Endothelial cell of umbilical vein (primary cell): ENCODE measurements at regions not wholly inside any gene's neighbourhood (a gene's known extent, or its start where the extent isn't known, plus 50 kb on each side); places are given as distances from the start of the nearest gene placed in this dataset.

Experiments used
- BruUV-seq: library from RNA; stranded (reverse); fragments of 400-500 nt; replicated peaks from 2 replicates; lab custom pipeline; 2021; lab: Mats Ljungman, UMichigan
- CTCF ChIA-PET: fragments of 300-600, 350-600 bp; sonication (Branson Sonifier 250); formaldehyde crosslinking; loops from one replicate; lab custom pipeline; 2021; ENCODE audit warnings: antibody characterized with exemption, inconsistent platforms; lab: Charles Lee
- POLR2A ChIA-PET: fragments of 300-600, 350-600 bp; sonication (Branson Sonifier 250); formaldehyde crosslinking; loops from one replicate; lab custom pipeline; 2021; ENCODE audit warnings: antibody characterized with exemption, inconsistent platforms; lab: Charles Lee
- DNase-seq: peaks from one replicate; pipeline ENCODE4 v3.0.0-alpha.2; 2011; ENCODE audit warnings: low read depth, low spot score
- FAIRE-seq: peaks from 2 replicates; lab custom pipeline; 2011; peaks lifted over from hg19 to GRCh38; lab: Jason Lieb, UNC
- H2AFZ ChIP-seq: 2 replicates; pipeline ENCODE4 v1.6.0; 2012; ENCODE audit warnings: low read depth, low read length, control low read depth, inconsistent platforms
- H3K27ac ChIP-seq: 2 replicates; pipeline ENCODE4 v1.5.1; 2011; ENCODE audit warnings: low read depth, mild to moderate bottlenecking, control low read depth, low read length, moderate library complexity; ENCODE audit not compliant: insufficient read depth
- H3K27me3 ChIP-seq, 2 experiments: 2 replicates each; pipeline versions ENCODE4 v1.6.0 to v1.6.1; 2011; ENCODE audit warnings: low read length in 2 of 2, mixed read lengths in 1 of 2; ENCODE audit not compliant: control insufficient read depth in 2 of 2, insufficient read depth in 2 of 2
- H3K36me3 ChIP-seq, 2 experiments: 2 replicates in 1 of 2; 3 replicates in 1 of 2; pipeline ENCODE4 v1.5.1; 2011; ENCODE audit warnings: low read length in 2 of 2, mild to moderate bottlenecking in 1 of 2, moderate library complexity in 1 of 2; ENCODE audit not compliant: control insufficient read depth in 2 of 2, insufficient read depth in 2 of 2; ENCODE audit errors: extremely low read depth in 1 of 2
- H3K4me1 ChIP-seq: 3 replicates; pipeline ENCODE4 v1.5.1; 2011; ENCODE audit warnings: mild to moderate bottlenecking, low read length; ENCODE audit not compliant: control insufficient read depth, insufficient read depth; ENCODE audit errors: extremely low read depth
- H3K4me2 ChIP-seq: 2 replicates; pipeline ENCODE4 v1.6.1; 2011; ENCODE audit warnings: low read length, control low read depth, mixed read lengths; ENCODE audit not compliant: insufficient read depth
- H3K4me3 ChIP-seq, 3 experiments: fragments of 200-600 bp in 1 of 3; sonication (generic), shearing (Covaris generic) in 1 of 3; replicated peaks in 1 of 3; 2 replicates each; pipeline ENCODE4 v1.5.1; 2011 to 2016; ENCODE audit warnings: control low read depth in 3 of 3, low read length in 3 of 3, mild to moderate bottlenecking in 2 of 3, inconsistent platforms in 1 of 3, low read depth in 1 of 3, moderate library complexity in 1 of 3; ENCODE audit not compliant: insufficient read depth in 1 of 3
- H3K79me2 ChIP-seq: 2 replicates; pipeline ENCODE4 v1.6.0; 2012; ENCODE audit warnings: low read length, inconsistent platforms; ENCODE audit not compliant: control insufficient read depth, insufficient read depth
- H3K9ac ChIP-seq: replicated peaks from 2 replicates; pipeline ENCODE3; 2011; ENCODE audit warnings: low read length, control low read depth; ENCODE audit not compliant: insufficient read depth; ENCODE audit errors: extremely low read depth
- H3K9me1 ChIP-seq: replicated peaks from 3 replicates; pipeline ENCODE4 v1.6.0; 2011; ENCODE audit warnings: mild to moderate bottlenecking, low read length; ENCODE audit not compliant: control insufficient read depth, insufficient read depth; ENCODE audit errors: extremely low read depth
- H3K9me3 ChIP-seq: replicated peaks from 2 replicates; pipeline ENCODE4 v1.5.1; 2012; ENCODE audit warnings: low read length, inconsistent platforms; ENCODE audit not compliant: control insufficient read depth, insufficient read depth
- H4K20me1 ChIP-seq: replicated peaks from 2 replicates; pipeline ENCODE3; 2011; ENCODE audit warnings: mild to moderate bottlenecking, low read length; ENCODE audit not compliant: control insufficient read depth, insufficient read depth; ENCODE audit errors: extremely low read depth
- EZH2 ChIP-seq: IDR thresholded peaks from 2 replicates; pipeline ENCODE4 v1.6.1; 2012; ENCODE audit warnings: borderline replicate concordance, low read depth, mild to moderate bottlenecking, moderate library complexity, low read length, inconsistent platforms; ENCODE audit not compliant: severe bottlenecking
- FOS ChIP-seq: IDR thresholded peaks from 2 replicates; pipeline ENCODE4 v1.6.1; 2011; ENCODE audit warnings: mild to moderate bottlenecking, low read length, moderate library complexity, borderline replicate concordance; ENCODE audit not compliant: insufficient read depth
- GATA2 ChIP-seq: IDR thresholded peaks from 2 replicates; pipeline ENCODE4 v1.7.0; 2011; ENCODE audit warnings: low read depth, mild to moderate bottlenecking, moderate library complexity, mixed read lengths, low read length; ENCODE audit not compliant: insufficient read length, insufficient read depth
- JUN ChIP-seq: IDR thresholded peaks from 2 replicates; pipeline ENCODE4 v1.6.1; 2011; ENCODE audit warnings: borderline replicate concordance, low read depth; ENCODE audit not compliant: insufficient read length, insufficient read depth
- MYC ChIP-seq: IDR thresholded peaks from one replicate; pipeline ENCODE4 v1.6.1; 2011; ENCODE audit warnings: mild to moderate bottlenecking, low read depth, low read length
- POLR2A ChIP-seq: IDR thresholded peaks from 2 replicates; pipeline ENCODE4 v1.6.1; 2012; ENCODE audit warnings: low read depth, mild to moderate bottlenecking, control low read depth, low read length
- POLR2AphosphoS5 ChIP-seq: IDR thresholded peaks from 2 replicates; pipeline ENCODE4 v1.6.1; 2012; ENCODE audit warnings: low read depth, mild to moderate bottlenecking, control low read depth, low read length, moderate library complexity; ENCODE audit not compliant: insufficient read depth
- dilution Hi-C: fragments of 300-500 bp; cut with MboI; formaldehyde crosslinking; loops from one replicate; pipeline ENCODE4 v1.15.0; 2019; ENCODE audit warnings: low sequenced_read_pairs; ENCODE audit not compliant: extremely low pct_ligation_motif_present
- intact Hi-C: fragments of 100-400 bp; cut with micrococcal nuclease; formaldehyde crosslinking; loops from one replicate; pipeline ENCODE4 v1.10.0; 2022
- TF ChIP-seq, protein P1 (sequence below), 2 donors: IDR thresholded peaks; 1 replicate in 1 of 2; 2 replicates in 1 of 2; pipeline ENCODE4 v1.5.1; 2011; ENCODE audit warnings: low read length in 2 of 2, mild to moderate bottlenecking in 2 of 2, moderate library complexity in 2 of 2, control low read depth in 1 of 2, inconsistent platforms in 1 of 2, low read depth in 1 of 2; ENCODE audit not compliant: insufficient read depth in 1 of 2; ENCODE audit errors: extremely low read depth in 1 of 2
- TF ChIP-seq, protein P2 (sequence below): IDR thresholded peaks from 2 replicates; pipeline ENCODE4 v1.6.1; 2011; ENCODE audit not compliant: insufficient read depth, insufficient read length

DNA sequence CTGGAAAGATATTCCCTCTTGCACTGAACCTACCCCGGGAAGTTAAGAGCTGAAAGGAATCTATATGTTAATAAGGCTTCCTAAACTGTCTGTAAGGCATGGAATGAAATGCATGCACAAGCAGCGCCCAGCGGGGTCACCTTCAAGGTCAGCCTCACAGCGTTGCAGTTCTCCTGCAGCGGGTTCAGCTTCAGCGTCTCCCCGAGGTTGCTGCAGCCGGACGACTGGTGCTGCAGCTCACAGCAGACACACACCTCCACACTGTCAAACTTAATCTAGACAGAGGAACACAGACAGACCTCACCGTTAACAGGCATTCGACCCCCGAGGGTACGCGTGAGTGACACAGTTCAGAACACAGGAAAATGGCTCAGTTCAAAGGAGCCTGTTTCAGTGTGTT lies 73.3 kb downstream of the NSMCE3 start:
- dilution Hi-C loops = no loop called here
- H3K27ac ChIP-seq = no peak overlapping the region
- DNase-seq (no peak), FAIRE-seq (peak; percentile 4)
- no peak for TF ChIP-seq EZH2
- TF ChIP-seq POLR2AphosphoS5 = no peak
- no peak for TF ChIP-seq JUN
- intact Hi-C loops = no loop called here
- H3K9ac ChIP-seq = no peak overlapping the region
- no TSS peak for BruUV-seq
- no peaks in the 10 kb centered on the region for H3K27me3 ChIP-seq
- no peak overlapping the region for H2AFZ ChIP-seq
- H3K79me2 ChIP-seq = no peaks in the 10 kb centered on the region
- H3K9me1 ChIP-seq = no peaks in the 10 kb centered on the region
- H3K4me1 ChIP-seq = no peaks in the 10 kb centered on the region
- H3K4me3 ChIP-seq = no peak overlapping the region
- no peak overlapping the region for H3K4me2 ChIP-seq
- ChIA-PET CTCF (no interaction called here), POLR2A (no interaction called here)
- no peaks in the 10 kb centered on the region for H3K9me3 ChIP-seq
- H4K20me1 ChIP-seq = no peaks in the 10 kb centered on the region
- H3K36me3 ChIP-seq = no peaks in the 10 kb centered on the region

DNA sequence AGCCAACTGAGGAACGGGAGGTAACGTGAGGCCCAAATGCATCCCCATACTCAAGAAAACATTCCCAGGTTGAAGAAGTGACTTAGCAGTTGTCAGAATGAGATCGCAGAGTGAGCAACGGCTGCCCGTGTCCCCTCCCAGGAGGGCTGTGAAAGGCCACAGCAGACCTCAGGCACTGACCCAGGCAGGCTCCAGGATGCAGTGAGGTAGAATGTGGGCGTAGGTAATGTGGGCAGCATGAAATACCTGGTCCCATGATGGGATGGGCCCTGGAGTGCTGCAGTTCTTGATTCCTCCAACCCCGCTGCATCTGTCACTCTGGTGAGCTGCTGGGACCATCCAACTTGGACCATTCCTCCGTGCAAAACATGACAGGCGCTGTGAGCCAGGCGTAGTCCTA lies 74.8 kb downstream of the NSMCE3 start:
- Histone ChIP-seq H3K79me2 (no peaks in the 10 kb centered on the region), H3K27ac (no peak overlapping the region), H3K9me3 (no peaks in the 10 kb centered on the region), H3K4me3 (no peak overlapping the region), H2AFZ (no peak overlapping the region), H3K4me2 (no peak overlapping the region), H3K27me3 (no peaks in the 10 kb centered on the region), H3K36me3 (no peaks in the 10 kb centered on the region), H3K9me1 (no peaks in the 10 kb centered on the region), H3K4me1 (no peaks in the 10 kb centered on the region), H3K9ac (no peak overlapping the region), H4K20me1 (no peaks in the 10 kb centered on the region)
- no peak for DNase-seq
- CTCF ChIA-PET = interaction anchor here (1.1 kb wide), 1 partner anchor 93 kb away, joined by 3 read pairs; no protein-coding TSS in a partner anchor
- no peak for FAIRE-seq
- dilution Hi-C loops (no loop called here), intact Hi-C loops (no loop called here)
- no TSS peak for BruUV-seq
- TF ChIP-seq, protein P1, sequence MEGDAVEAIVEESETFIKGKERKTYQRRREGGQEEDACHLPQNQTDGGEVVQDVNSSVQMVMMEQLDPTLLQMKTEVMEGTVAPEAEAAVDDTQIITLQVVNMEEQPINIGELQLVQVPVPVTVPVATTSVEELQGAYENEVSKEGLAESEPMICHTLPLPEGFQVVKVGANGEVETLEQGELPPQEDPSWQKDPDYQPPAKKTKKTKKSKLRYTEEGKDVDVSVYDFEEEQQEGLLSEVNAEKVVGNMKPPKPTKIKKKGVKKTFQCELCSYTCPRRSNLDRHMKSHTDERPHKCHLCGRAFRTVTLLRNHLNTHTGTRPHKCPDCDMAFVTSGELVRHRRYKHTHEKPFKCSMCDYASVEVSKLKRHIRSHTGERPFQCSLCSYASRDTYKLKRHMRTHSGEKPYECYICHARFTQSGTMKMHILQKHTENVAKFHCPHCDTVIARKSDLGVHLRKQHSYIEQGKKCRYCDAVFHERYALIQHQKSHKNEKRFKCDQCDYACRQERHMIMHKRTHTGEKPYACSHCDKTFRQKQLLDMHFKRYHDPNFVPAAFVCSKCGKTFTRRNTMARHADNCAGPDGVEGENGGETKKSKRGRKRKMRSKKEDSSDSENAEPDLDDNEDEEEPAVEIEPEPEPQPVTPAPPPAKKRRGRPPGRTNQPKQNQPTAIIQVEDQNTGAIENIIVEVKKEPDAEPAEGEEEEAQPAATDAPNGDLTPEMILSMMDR (IDR thresholded peaks at IDR 0.05; ENCODE audit: extremely low read depth in 1 of 2, insufficient read depth in 1 of 2, low read depth in 1 of 2, low read length in 2 of 2) = no peak
- TF ChIP-seq FOS (no peak), MYC (no peak), GATA2 (no peak), EZH2 (no peak), POLR2A (no peak), POLR2AphosphoS5 (no peak), JUN (no peak)
- TF ChIP-seq, protein P2, sequence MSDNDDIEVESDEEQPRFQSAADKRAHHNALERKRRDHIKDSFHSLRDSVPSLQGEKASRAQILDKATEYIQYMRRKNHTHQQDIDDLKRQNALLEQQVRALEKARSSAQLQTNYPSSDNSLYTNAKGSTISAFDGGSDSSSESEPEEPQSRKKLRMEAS = no peak
- POLR2A ChIA-PET = no interaction called here
